SK-N-SH (cell line): ENCODE measurements at regions not wholly inside any gene's neighbourhood (a gene's known extent, or its start where the extent isn't known, plus 50 kb on each side); places are given as distances from the start of the nearest gene placed in this dataset.

Experiments used
- CTCF ChIA-PET: fragments of 300-600, 350-600 bp; formaldehyde crosslinking; extraction: SDS; loops from one replicate; lab custom pipeline; 2021; lab: Yijun Ruan, JAX
- POLR2A ChIA-PET: fragments of 350-600 bp; sonication (Branson Sonifier 250); formaldehyde crosslinking; extraction: SDS; loops from one replicate; lab custom pipeline; 2020; ENCODE audit warnings: antibody characterized with exemption, inconsistent platforms; lab: Yijun Ruan, JAX
- DNase-seq: peaks from one replicate; pipeline ENCODE4 v3.0.0; 2012
- H2AFZ ChIP-seq: fragments of 200-600 bp; sonication (generic); 2 replicates; pipeline ENCODE4 v1.8.1; 2016; ENCODE audit warnings: antibody characterized with exemption, mild to moderate bottlenecking, low read depth
- H3F3A ChIP-seq: fragments of 200-600 bp; sonication (generic); replicated peaks from 2 replicates; pipeline ENCODE3; 2016; ENCODE audit warnings: antibody characterized with exemption, mild to moderate bottlenecking; ENCODE audit not compliant: insufficient read depth
- H3K27ac ChIP-seq, 2 experiments: fragments of 200-500 bp in 1 of 2; fragments of 200-600 bp in 1 of 2; sonication (Bioruptor generic) in 1 of 2; sonication (generic), shearing (Covaris generic) in 1 of 2; 2 replicates each; pipeline versions ENCODE4 v1.5.1 to v1.6.1; 2014 to 2016; ENCODE audit warnings: low read depth in 2 of 2, inconsistent platforms in 1 of 2, low read length in 1 of 2, mild to moderate bottlenecking in 1 of 2, mixed read lengths in 1 of 2
- H3K27me3 ChIP-seq: fragments of 200-600 bp; sonication (generic), shearing (Covaris generic); 2 replicates; pipeline ENCODE4 v1.6.1; 2016; ENCODE audit warnings: mixed run types; ENCODE audit not compliant: insufficient read depth
- H3K36me3 ChIP-seq, 2 experiments: fragments of 200-500 bp in 1 of 2; fragments of 200-600 bp in 1 of 2; sonication (Bioruptor generic) in 1 of 2; sonication (generic) in 1 of 2; replicated peaks in 1 of 2; 2 replicates each; pipeline versions ENCODE3 to v1.5.1; 2014 to 2016; ENCODE audit warnings: low read length in 1 of 2, mild to moderate bottlenecking in 1 of 2; ENCODE audit not compliant: insufficient read depth in 2 of 2, control insufficient read depth in 1 of 2
- H3K4me1 ChIP-seq, 2 experiments: fragments of 200-500 bp in 1 of 2; fragments of 200-600 bp in 1 of 2; sonication (Bioruptor generic) in 1 of 2; sonication (generic), shearing (Covaris generic) in 1 of 2; 2 replicates each; pipeline versions ENCODE4 v1.5.1 to v1.6.1; 2014 to 2016; ENCODE audit warnings: low read depth in 1 of 2, low read length in 1 of 2, mixed run types in 1 of 2; ENCODE audit not compliant: insufficient read depth in 2 of 2, control insufficient read depth in 1 of 2
- H3K4me2 ChIP-seq: fragments of 200-600 bp; sonication (generic), shearing (Covaris generic); 2 replicates; pipeline ENCODE4 v1.6.1; 2017; ENCODE audit warnings: mixed run types
- H3K4me3 ChIP-seq, 2 experiments: fragments of 200-500 bp in 1 of 2; fragments of 200-600 bp in 1 of 2; sonication (Bioruptor generic) in 1 of 2; sonication (generic), shearing (Covaris generic) in 1 of 2; 2 replicates each; pipeline versions ENCODE4 v1.5.1 to v1.8.1; 2014 to 2016; ENCODE audit warnings: low read depth in 2 of 2, inconsistent platforms in 1 of 2, low read length in 1 of 2, mild to moderate bottlenecking in 1 of 2, mixed read lengths in 1 of 2, moderate library complexity in 1 of 2
- H3K79me2 ChIP-seq: fragments of 200-600 bp; sonication (generic); 2 replicates; pipeline ENCODE4 v1.8.1; 2017; ENCODE audit warnings: mild to moderate bottlenecking; ENCODE audit not compliant: insufficient read depth
- H3K9ac ChIP-seq: fragments of 200-600 bp; sonication (generic); 2 replicates; pipeline ENCODE4 v1.6.1; 2017; ENCODE audit warnings: mixed run types
- H3K9me2 ChIP-seq: fragments of 200-600 bp; sonication (generic); 2 replicates; pipeline ENCODE4 v1.6.1; 2017; ENCODE audit warnings: mixed run types
- H3K9me3 ChIP-seq: fragments of 200-600 bp; sonication (generic); 2 replicates; pipeline ENCODE4 v1.6.1; 2017; ENCODE audit warnings: mixed run types, mild to moderate bottlenecking, moderate library complexity
- H4K20me1 ChIP-seq: fragments of 200-600 bp; sonication (generic); 2 replicates; pipeline ENCODE4 v1.6.1; 2017; ENCODE audit warnings: mild to moderate bottlenecking, mixed run types; ENCODE audit not compliant: insufficient read depth
- CTCF ChIP-seq: fragments of 200-600 bp; sonication (generic); IDR thresholded peaks from 2 replicates; pipeline ENCODE4 v1.6.1; 2017; ENCODE audit warnings: antibody characterized with exemption, mild to moderate bottlenecking, moderate library complexity
- ELF1 ChIP-seq: IDR thresholded peaks from 2 replicates; pipeline ENCODE4 v1.4.0; 2012
- EP300 ChIP-seq, 2 experiments: IDR thresholded peaks; 2 replicates each; pipeline versions ENCODE4 v1.4.0 to v1.6.1; 2012; ENCODE audit warnings: borderline replicate concordance in 1 of 2, low read depth in 1 of 2, low read length in 1 of 2
- EZH2phosphoT487 ChIP-seq: fragments of 200-600 bp; sonication (generic); IDR thresholded peaks from 2 replicates; pipeline ENCODE4 v1.6.1; 2017; ENCODE audit warnings: low read depth, mixed run types, mild to moderate bottlenecking, antibody characterized with exemption, moderate library complexity, borderline replicate concordance
- FOXJ3 ChIP-seq: sonication (generic); formaldehyde crosslinking; IDR thresholded peaks from 2 replicates; pipeline ENCODE4 v1.5.1; 2020; ENCODE audit warnings: mild to moderate bottlenecking, missing genetic modification reagents
- GABPA ChIP-seq: IDR thresholded peaks from 2 replicates; pipeline ENCODE4 v1.4.0; 2012; ENCODE audit warnings: low read depth, mild to moderate bottlenecking
- GATA2 ChIP-seq: sonication (generic); formaldehyde crosslinking; IDR thresholded peaks from 2 replicates; pipeline ENCODE4 v1.5.0; 2020; ENCODE audit warnings: mild to moderate bottlenecking, missing genetic modification reagents
- IRF3 ChIP-seq: fragments of 150-350 bp; IDR thresholded peaks from 2 replicates; pipeline ENCODE4 v1.6.1; 2016; ENCODE audit warnings: mild to moderate bottlenecking, low read depth, low read length
- MEF2A ChIP-seq: IDR thresholded peaks from 2 replicates; pipeline ENCODE4 v1.4.0; 2012; ENCODE audit warnings: low read depth, borderline replicate concordance
- MXI1 ChIP-seq: IDR thresholded peaks from 2 replicates; pipeline ENCODE4 v1.6.1; 2012; ENCODE audit warnings: mild to moderate bottlenecking, low read depth, low read length, improper control_type of control experiment
- POLR2AphosphoS5 ChIP-seq: IDR thresholded peaks from 2 replicates; pipeline ENCODE4 v1.6.1; 2012; ENCODE audit warnings: low read depth, low read length
- RAD21 ChIP-seq: IDR thresholded peaks from 2 replicates; pipeline ENCODE4 v1.6.1; 2012; ENCODE audit warnings: mild to moderate bottlenecking, low read length
- TCF12 ChIP-seq: IDR thresholded peaks from 2 replicates; pipeline ENCODE4 v1.4.0; 2012
- USF1 ChIP-seq: IDR thresholded peaks from 2 replicates; pipeline ENCODE4 v1.4.0; 2012; ENCODE audit warnings: low read depth, borderline replicate concordance
- USF2 ChIP-seq: fragments of 150-350 bp; IDR thresholded peaks from 2 replicates; pipeline ENCODE4 v1.6.1; 2017; ENCODE audit warnings: antibody characterized with exemption, low read length, low read depth, borderline replicate concordance
- WGBS: methylation state at CpG from one replicate; pipeline ENCODE4 v1.1.6; 2017; ENCODE audit warnings: low lambda C conversion rate; 5-methylcytosine and 5-hydroxymethylcytosine counted together

GRCh38 chr18:53843763-53844162 is 380.7 kb downstream of the MBD2 start:
- 4% methylated on average over 1 of the region's 1 CpG for WGBS
- Histone ChIP-seq H2AFZ (no peak overlapping the region), H3K36me3 (no peaks in the 10 kb centered on the region), H3K9me3 (no peaks in the 10 kb centered on the region), H4K20me1 (no peaks in the 10 kb centered on the region), H3K4me2 (no peak overlapping the region), H3K9ac (no peak overlapping the region), H3K27me3 (no peaks in the 10 kb centered on the region), H3F3A (no peaks in the 10 kb centered on the region), H3K4me1 (no peaks in the 10 kb centered on the region), H3K79me2 (no peaks in the 10 kb centered on the region), H3K27ac (no peak overlapping the region), H3K9me2 (no peaks in the 10 kb centered on the region), H3K4me3 (no peak overlapping the region)
- ChIA-PET POLR2A (no interaction called here), CTCF (interaction anchor here (1.3 kb wide), 1 partner anchor 9 kb away, joined by 3 read pairs; no protein-coding TSS in a partner anchor)
- no peak for TF ChIP-seq MEF2A
- TF ChIP-seq ELF1: no peak
- TF ChIP-seq GABPA: no peak
- TF ChIP-seq POLR2AphosphoS5: no peak
- no peak for TF ChIP-seq GATA2
- DNase-seq: no peak

- Histone ChIP-seq H2AFZ (no peak overlapping the region), H3K4me1 (no peaks in the 10 kb centered on the region), H3K27me3 (no peaks in the 10 kb centered on the region), H3F3A (no peaks in the 10 kb centered on the region), H4K20me1 (no peaks in the 10 kb centered on the region), H3K9ac (no peak overlapping the region), H3K4me3 (no peak overlapping the region), H3K27ac (no peak overlapping the region), H3K9me3 (no peaks in the 10 kb centered on the region), H3K36me3 (no peaks in the 10 kb centered on the region), H3K9me2 (no peaks in the 10 kb centered on the region), H3K79me2 (no peaks in the 10 kb centered on the region), H3K4me2 (no peak overlapping the region)
- WGBS: 14% methylated on average over 5 of the region's 5 CpGs
- no peak for DNase-seq
- CTCF ChIA-PET: interaction anchor here (0.8 to 1.3 kb wide), 2 partner anchors 9 to 144 kb away, joined by 3 read pairs; no protein-coding TSS in a partner anchor
- TF ChIP-seq RAD21 (no peak), EZH2phosphoT487 (no peak), FOXJ3 (CRISPR knock-in tag) (no peak), TCF12 (no peak), EP300 (IDR thresholded peaks at IDR 0.05; ENCODE audit: borderline replicate concordance in 1 of 2, low read depth in 1 of 2, low read length in 1 of 2) (no peak), USF2 (no peak), MXI1 (no peak), CTCF (no peak), IRF3 (no peak), USF1 (no peak)
- POLR2A ChIA-PET: no interaction called here
Measured at GRCh38 chr18:53843113-53843760, 381.2 kb downstream of the MBD2 start.
